Activated naive CD8-positive, alpha-beta T cell (primary cell): ENCODE measurements at regions not wholly inside any gene's neighbourhood (a gene's known extent, or its start where the extent isn't known, plus 50 kb on each side); places are given as distances from the start of the nearest gene placed in this dataset.
"Not testable (repeated sequence)": the region's sequence is repeated elsewhere in the genome, so short reads cannot be mapped to it uniquely, and the experiment has no call there.

ENCODE experiments used
- H3K27ac Mint-ChIP-seq: one replicate; pipeline ENCODE4 v1.8.0; 2021; ENCODE audit warnings: mixed read lengths
- H3K27me3 Mint-ChIP-seq: one replicate; pipeline ENCODE4 v1.8.0; 2021; ENCODE audit warnings: mixed read lengths
- H3K36me3 Mint-ChIP-seq: one replicate; pipeline ENCODE4 v1.8.0; 2021; ENCODE audit warnings: mixed read lengths
- H3K4me1 Mint-ChIP-seq: one replicate; pipeline ENCODE4 v1.8.0; 2021; ENCODE audit warnings: low read depth, mixed read lengths
- H3K4me3 Mint-ChIP-seq: one replicate; pipeline ENCODE4 v1.8.0; 2021; ENCODE audit warnings: mild to moderate bottlenecking, mixed read lengths
- H3K9me3 Mint-ChIP-seq: one replicate; pipeline ENCODE4 v1.8.0; 2021; ENCODE audit warnings: low read depth, mixed read lengths

DNA sequence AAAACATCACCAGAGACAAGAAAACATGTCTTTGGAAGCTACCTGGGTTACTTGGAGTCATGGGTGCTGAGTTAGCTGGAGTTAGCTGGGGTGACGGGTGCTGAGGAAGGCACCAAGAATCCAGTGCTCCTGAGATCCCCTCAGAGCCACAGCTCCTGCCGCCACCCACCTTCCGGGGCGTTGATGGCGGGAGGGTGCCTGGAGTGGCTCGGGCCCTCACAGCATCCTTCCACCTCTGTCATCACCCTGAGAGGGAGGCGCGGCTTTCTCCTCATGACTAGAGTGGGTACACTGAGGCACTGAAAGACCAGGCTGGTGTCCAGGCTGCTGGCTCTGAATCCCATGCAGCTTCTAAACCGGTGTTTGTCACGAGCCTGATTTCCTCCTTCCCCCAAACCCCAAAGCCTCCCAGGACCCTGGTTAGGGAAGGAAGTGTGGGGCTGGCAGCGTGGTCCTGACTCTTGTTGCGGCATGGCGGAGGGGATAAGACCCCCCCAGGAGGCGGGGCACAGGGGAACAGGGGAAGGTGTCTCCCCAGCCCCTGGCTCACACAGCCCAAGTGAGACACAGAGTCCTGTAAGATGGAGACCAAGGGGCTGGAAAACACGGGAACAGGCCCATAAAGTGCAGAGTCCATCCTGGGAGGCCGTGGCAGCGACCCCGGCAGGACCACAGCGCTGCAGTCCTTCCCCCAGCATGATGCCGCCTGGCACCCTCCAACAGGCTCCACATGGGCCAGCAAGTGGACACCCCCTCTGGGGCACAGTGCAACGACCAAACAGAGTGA, 107.2 kb upstream of the ZNF469 start:
- H3K9me3 Mint-ChIP-seq, H3K4me3 Mint-ChIP-seq, H3K4me1 Mint-ChIP-seq, H3K27ac Mint-ChIP-seq, H3K27me3 Mint-ChIP-seq, H3K36me3 Mint-ChIP-seq: not testable (repeated sequence)

DNA sequence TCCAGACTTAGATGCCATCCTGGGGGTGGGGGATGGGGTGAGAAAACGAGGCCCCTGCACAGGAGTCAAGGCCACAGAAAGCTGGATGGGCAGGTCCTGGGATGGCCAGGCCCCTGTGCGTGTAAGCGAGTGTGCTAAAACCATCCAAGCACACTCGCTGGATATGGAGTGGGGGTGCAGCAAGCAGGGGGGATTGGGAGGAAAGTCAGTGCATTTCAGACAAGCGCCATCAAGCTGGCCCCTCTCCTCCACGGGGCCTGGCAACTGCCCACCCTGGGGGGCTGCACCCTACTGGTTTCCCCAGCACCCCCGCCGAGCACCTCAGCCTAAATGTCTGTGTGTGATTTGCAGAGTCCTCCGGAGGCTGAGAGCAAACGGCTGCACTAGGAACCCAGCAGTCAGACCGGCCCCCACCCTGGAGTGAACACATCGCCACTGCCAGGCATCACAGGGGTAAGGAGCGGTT, 106.6 kb upstream of the ZNF469 start:
- H3K27me3 Mint-ChIP-seq, H3K4me1 Mint-ChIP-seq, H3K36me3 Mint-ChIP-seq, H3K9me3 Mint-ChIP-seq, H3K27ac Mint-ChIP-seq, H3K4me3 Mint-ChIP-seq: not testable (repeated sequence)

GRCh38 chr16:88276591-88276990, 106.2 kb upstream of the ZNF469 start:
- Mint-ChIP-seq H3K27ac (no peak overlapping the region), H3K36me3 (no peaks in the 10 kb centered on the region), H3K4me3 (no peak overlapping the region), H3K4me1 (no peaks in the 10 kb centered on the region), H3K27me3 (peaks cover 6% of the 10 kb centered on the region), H3K9me3 (no peaks in the 10 kb centered on the region)

DNA sequence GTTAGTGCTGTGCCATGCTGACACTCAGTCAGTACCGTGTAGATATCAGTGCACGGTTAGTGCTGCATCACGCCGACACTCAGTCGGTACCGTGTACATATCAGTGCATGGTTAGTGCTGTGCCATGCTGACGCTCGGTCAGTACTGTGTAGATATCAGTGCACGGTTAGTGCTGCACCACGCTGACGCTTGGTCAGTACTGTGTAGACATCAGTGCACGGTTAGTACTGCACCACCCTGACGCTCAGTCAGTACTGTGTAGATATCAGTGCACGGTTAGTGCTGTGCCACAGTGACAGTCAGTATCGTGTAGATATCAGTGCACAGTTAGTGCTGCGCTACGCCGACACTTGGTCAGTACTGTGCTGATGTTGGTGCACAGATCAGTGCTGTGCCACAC, 102.8 kb upstream of the ZNF469 start:
- Mint-ChIP-seq H3K27me3 (no peaks in the 10 kb centered on the region), H3K4me3 (no peak overlapping the region), H3K4me1 (no peaks in the 10 kb centered on the region)

DNA sequence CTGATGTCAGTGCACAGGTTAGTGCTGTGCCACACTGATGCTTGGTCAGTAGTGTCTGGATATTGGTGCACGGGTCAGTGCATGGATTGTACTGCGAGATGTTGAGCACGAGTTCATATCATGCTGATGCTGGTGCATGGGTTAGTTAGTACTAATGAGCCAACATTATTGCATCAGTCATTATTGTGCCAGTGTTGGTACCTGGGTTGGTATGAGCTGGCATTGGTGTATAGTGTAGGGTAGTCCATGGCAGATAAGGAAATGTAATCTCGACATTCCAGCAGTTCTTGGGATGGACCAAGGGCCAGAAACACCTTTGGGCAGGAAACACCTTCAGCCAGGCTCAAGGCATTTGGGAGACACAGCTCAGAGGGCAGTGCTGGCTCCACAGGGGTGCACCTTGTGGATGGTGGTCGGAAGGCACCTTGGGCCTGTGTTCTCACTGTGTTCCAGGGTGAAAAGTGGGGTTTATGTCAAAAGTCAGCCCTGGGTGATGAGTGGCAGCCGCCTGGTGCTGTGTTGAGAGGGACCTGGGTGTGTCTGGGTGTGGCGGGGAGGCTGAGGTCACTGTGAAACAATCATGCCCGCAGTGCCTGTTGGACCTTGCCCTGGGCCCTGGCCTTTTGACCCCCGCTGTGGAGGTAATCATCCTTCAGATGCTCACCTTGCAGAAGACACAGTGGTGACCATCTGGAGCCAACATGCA, 100.7 kb upstream of the ZNF469 start:
- Mint-ChIP-seq H3K4me3 (no peak overlapping the region), H3K27me3 (no peaks in the 10 kb centered on the region), H3K27ac (no peak overlapping the region), H3K4me1 (no peaks in the 10 kb centered on the region), H3K36me3 (no peaks in the 10 kb centered on the region), H3K9me3 (peaks cover 3% of the 10 kb centered on the region)

More for the DNA sequence above, 102.8 kb upstream of the ZNF469 start:
- Mint-ChIP-seq H3K27ac (no peak overlapping the region), H3K9me3 (no peaks in the 10 kb centered on the region), H3K36me3 (no peaks in the 10 kb centered on the region)

- Mint-ChIP-seq H3K4me1 (no peaks in the 10 kb centered on the region), H3K4me3 (no peak overlapping the region), H3K27ac (no peak overlapping the region), H3K36me3 (no peaks in the 10 kb centered on the region), H3K9me3 (peaks cover 5% of the 10 kb centered on the region), H3K27me3 (no peaks in the 10 kb centered on the region)
These were observed 100.0 kb upstream of the ZNF469 start for GRCh38 chr16:88282564-88283395.

- Mint-ChIP-seq H3K27ac (no peak overlapping the region), H3K4me3 (no peak overlapping the region), H3K9me3 (peaks cover 5% of the 10 kb centered on the region), H3K36me3 (no peaks in the 10 kb centered on the region), H3K4me1 (no peaks in the 10 kb centered on the region), H3K27me3 (no peaks in the 10 kb centered on the region)
These were observed 99.2 kb upstream of the ZNF469 start for GRCh38 chr16:88283596-88283995.

GRCh38 chr16:88284101-88284500, 98.7 kb upstream of the ZNF469 start:
- H3K4me1 Mint-ChIP-seq: no peaks in the 10 kb centered on the region
- no peaks in the 10 kb centered on the region for H3K27me3 Mint-ChIP-seq
- H3K9me3 Mint-ChIP-seq: peaks cover 5% of the 10 kb centered on the region
- no peak overlapping the region for H3K27ac Mint-ChIP-seq
- no peak overlapping the region for H3K4me3 Mint-ChIP-seq
- no peaks in the 10 kb centered on the region for H3K36me3 Mint-ChIP-seq

DNA sequence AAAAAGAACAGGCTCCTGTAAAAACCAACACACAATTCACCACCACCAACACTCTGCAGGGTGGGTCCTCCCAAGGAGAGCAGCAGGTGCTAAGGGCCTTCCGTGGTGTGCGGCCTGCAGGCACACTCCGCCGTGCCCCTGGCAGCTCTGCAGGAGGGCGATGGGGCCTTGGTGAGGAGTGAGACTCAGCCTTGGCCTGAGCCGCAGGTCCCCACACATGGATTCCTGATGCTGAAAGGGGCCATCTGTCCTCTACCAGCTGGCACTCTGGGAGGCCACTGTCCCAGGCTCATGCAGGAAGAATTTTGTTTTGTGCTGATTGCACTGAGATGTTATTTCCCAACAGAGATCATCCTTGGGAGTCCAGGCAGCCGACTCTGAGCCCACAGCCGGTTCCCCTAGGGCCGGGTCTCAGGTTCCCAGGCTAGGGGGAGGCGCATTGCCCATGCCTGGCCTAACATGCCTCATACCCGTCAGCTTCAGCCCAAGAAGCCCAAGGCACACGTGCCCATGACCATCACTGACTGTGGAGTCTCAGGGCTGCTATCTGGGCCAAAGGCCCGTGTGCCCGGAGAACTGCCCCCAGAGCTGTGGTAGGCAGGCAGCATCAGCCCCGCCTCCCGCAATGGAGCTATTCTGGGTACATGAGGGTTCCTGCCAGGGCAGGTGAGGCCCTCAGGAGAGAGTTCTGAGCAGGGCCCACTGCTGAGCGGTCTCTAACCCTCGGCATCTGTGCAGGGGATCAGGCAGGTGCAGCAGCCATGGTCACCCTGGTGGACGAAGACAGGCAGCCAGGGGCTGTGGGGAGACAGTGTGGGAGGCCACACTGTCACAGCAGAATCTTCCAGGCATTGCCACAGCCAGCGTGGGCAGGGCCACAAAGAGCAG, 97.9 kb upstream of the ZNF469 start:
- Mint-ChIP-seq H3K9me3 (peaks cover 5% of the 10 kb centered on the region), H3K27ac (no peak overlapping the region)

DNA sequence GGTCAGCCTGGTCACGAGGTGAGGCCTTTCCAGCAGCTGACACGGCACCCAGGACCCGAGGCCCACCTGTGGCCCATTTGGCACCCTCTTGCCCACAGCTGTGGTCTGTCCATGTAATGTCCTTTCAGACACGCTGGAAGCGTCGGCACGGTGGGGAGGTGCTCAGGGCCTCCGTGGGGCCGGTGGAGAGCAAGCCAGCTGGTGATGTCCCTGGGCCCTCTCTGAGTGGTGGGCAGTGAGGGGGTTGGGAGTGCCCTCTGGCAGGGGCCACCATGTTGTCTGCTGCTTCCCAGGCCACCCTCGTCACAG, 97.3 kb upstream of the ZNF469 start:
- H3K36me3 Mint-ChIP-seq: no peaks in the 10 kb centered on the region
- no peak overlapping the region for H3K4me3 Mint-ChIP-seq
- peaks cover 5% of the 10 kb centered on the region for H3K9me3 Mint-ChIP-seq
- no peaks in the 10 kb centered on the region for H3K27me3 Mint-ChIP-seq
- no peaks in the 10 kb centered on the region for H3K4me1 Mint-ChIP-seq
- no peak overlapping the region for H3K27ac Mint-ChIP-seq

More for the DNA sequence above, 97.9 kb upstream of the ZNF469 start:
- no peaks in the 10 kb centered on the region for H3K4me1 Mint-ChIP-seq
- no peaks in the 10 kb centered on the region for H3K36me3 Mint-ChIP-seq
- H3K27me3 Mint-ChIP-seq: no peaks in the 10 kb centered on the region
- no peak overlapping the region for H3K4me3 Mint-ChIP-seq

GRCh38 chr16:88286301-88286923, 96.3 kb upstream of the ZNF469 start:
- Mint-ChIP-seq H3K4me1 (no peaks in the 10 kb centered on the region), H3K36me3 (no peaks in the 10 kb centered on the region), H3K9me3 (peaks cover 5% of the 10 kb centered on the region)

GRCh38 chr16:88287219-88287618, 95.5 kb upstream of the ZNF469 start:
- Mint-ChIP-seq H3K27me3 (no peaks in the 10 kb centered on the region), H3K27ac (no peak overlapping the region), H3K36me3 (no peaks in the 10 kb centered on the region), H3K4me3 (no peak overlapping the region), H3K4me1 (no peaks in the 10 kb centered on the region), H3K9me3 (peaks cover 5% of the 10 kb centered on the region)

More at GRCh38 chr16:88286301-88286923, 96.3 kb upstream of the ZNF469 start:
- Mint-ChIP-seq H3K4me3 (no peak overlapping the region), H3K27ac (no peak overlapping the region), H3K27me3 (no peaks in the 10 kb centered on the region)

DNA sequence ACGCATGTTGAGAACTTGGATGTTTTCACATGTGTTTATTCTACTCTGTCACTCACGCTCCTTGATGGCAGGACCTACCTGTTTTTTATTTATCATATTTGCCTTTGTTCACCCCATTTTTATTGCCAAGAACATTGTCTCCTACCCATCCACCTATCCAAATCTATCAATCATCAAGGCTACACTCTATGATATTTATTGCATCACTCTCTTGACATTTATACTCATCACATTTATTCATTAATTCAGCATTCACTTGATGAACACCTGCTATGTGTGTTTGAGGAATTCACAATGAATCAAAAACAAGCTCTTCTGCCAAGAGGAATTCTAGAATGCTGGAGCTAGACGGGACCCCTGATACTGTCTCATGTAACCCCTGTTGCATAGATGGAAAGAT, 94.5 kb upstream of the ZNF469 start:
- no peak overlapping the region for H3K27ac Mint-ChIP-seq
- H3K4me3 Mint-ChIP-seq: no peak overlapping the region
- no peaks in the 10 kb centered on the region for H3K36me3 Mint-ChIP-seq
- no peaks in the 10 kb centered on the region for H3K27me3 Mint-ChIP-seq
- no peaks in the 10 kb centered on the region for H3K4me1 Mint-ChIP-seq
- peaks cover 5% of the 10 kb centered on the region for H3K9me3 Mint-ChIP-seq

DNA sequence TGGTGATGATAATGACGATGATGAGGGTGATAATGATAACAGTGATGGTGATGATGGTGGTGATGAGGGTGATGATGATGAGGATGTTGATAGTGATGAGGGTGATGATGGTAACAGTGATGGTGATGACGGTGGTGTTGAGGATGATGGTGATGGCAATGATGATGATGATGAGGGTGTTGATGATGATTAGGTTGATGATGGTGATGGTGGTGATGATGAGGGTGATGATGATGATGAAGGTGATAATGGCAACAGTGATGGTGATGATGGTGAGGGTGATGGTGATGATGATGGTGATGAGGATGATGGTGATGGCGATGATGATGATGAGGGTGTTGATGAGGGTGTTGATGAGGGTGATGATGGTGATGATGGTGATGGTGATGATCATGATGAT, 93.8 kb upstream of the ZNF469 start:
- no peaks in the 10 kb centered on the region for H3K4me1 Mint-ChIP-seq
- no peak overlapping the region for H3K27ac Mint-ChIP-seq
- H3K4me3 Mint-ChIP-seq: no peak overlapping the region
- H3K27me3 Mint-ChIP-seq: no peaks in the 10 kb centered on the region
- H3K36me3 Mint-ChIP-seq: no peaks in the 10 kb centered on the region
- peaks cover 5% of the 10 kb centered on the region for H3K9me3 Mint-ChIP-seq
